Mammary epithelial cell (primary cell): ENCODE measurements at regions not wholly inside any gene's neighbourhood (a gene's known extent, or its start where the extent isn't known, plus 50 kb on each side); places are given as distances from the start of the nearest gene placed in this dataset.

Experiments used
- EZH2 ChIP-seq: IDR thresholded peaks from 2 replicates; pipeline ENCODE4 v1.6.1; 2012; ENCODE audit warnings: low read length, inconsistent platforms, borderline replicate concordance
- TF ChIP-seq, protein P1 (sequence below), 2 donors: IDR thresholded peaks in 1 of 2; conservative IDR thresholded peaks in 1 of 2; 2 replicates each; pipeline ENCODE4 v1.5.1; 2011 to 2012; ENCODE audit warnings: inconsistent platforms in 2 of 2, low read length in 2 of 2, mild to moderate bottlenecking in 2 of 2, control low read depth in 1 of 2, low read depth in 1 of 2; ENCODE audit not compliant: insufficient read depth in 1 of 2; ENCODE audit errors: extremely low read depth in 1 of 2

DNA sequence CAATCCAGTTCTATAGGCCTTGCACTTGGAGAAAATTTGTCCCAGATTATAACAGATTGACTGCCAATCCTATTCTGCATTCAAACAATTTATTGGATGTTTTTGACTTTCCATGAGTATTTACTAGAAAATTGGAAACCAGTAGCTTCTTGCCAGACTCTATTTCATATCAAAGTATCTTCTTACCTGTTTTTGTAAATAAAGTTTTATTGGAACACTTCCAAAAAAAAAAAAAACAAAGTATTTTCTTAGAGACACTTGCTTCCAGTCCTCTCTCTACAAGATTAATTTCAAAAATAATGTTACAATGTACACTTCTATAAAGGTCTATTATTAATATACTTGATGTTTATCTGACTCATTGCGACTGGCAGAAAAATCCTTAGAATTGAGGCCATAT lies 209.2 kb upstream of the PCDH9 start:
- TF ChIP-seq, protein P1, sequence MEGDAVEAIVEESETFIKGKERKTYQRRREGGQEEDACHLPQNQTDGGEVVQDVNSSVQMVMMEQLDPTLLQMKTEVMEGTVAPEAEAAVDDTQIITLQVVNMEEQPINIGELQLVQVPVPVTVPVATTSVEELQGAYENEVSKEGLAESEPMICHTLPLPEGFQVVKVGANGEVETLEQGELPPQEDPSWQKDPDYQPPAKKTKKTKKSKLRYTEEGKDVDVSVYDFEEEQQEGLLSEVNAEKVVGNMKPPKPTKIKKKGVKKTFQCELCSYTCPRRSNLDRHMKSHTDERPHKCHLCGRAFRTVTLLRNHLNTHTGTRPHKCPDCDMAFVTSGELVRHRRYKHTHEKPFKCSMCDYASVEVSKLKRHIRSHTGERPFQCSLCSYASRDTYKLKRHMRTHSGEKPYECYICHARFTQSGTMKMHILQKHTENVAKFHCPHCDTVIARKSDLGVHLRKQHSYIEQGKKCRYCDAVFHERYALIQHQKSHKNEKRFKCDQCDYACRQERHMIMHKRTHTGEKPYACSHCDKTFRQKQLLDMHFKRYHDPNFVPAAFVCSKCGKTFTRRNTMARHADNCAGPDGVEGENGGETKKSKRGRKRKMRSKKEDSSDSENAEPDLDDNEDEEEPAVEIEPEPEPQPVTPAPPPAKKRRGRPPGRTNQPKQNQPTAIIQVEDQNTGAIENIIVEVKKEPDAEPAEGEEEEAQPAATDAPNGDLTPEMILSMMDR (conservative IDR thresholded peaks at IDR 0.05 in 1 of 2, IDR thresholded peaks at IDR 0.05 in 1 of 2; ENCODE audit: extremely low read depth in 1 of 2, insufficient read depth in 1 of 2, low read depth in 1 of 2, low read length in 2 of 2) = no peak
- no peak for TF ChIP-seq EZH2
